AG04450 (cell line): ENCODE measurements at regions not wholly inside any gene's neighbourhood (a gene's known extent, or its start where the extent isn't known, plus 50 kb on each side); places are given as distances from the start of the nearest gene placed in this dataset.
"Not testable (repeated sequence)": the region's sequence is repeated elsewhere in the genome, so short reads cannot be mapped to it uniquely, and the experiment has no call there.

ENCODE experiments used
- CTCF ChIA-PET: fragments of 300-600, 350-600 bp; formaldehyde crosslinking; extraction: SDS; loops from one replicate; lab custom pipeline; 2022; ENCODE audit warnings: antibody characterized with exemption, inconsistent platforms; lab: Charles Lee
- POLR2A ChIA-PET: fragments of 350-600 bp; formaldehyde crosslinking; extraction: SDS; loops from one replicate; lab custom pipeline; 2021; ENCODE audit warnings: antibody characterized with exemption, inconsistent platforms; lab: Yijun Ruan, JAX
- DNase-seq: peaks from one replicate; pipeline ENCODE4 v3.0.0-alpha.2; 2011; ENCODE audit warnings: low read depth, low spot score
- H3K27ac ChIP-seq: one replicate; pipeline ENCODE4 v1.5.1; 2012; ENCODE audit warnings: low read depth, low read length, control low read depth
- H3K27me3 ChIP-seq: one replicate; pipeline ENCODE4 v1.6.0; 2012; ENCODE audit warnings: low read length; ENCODE audit not compliant: control insufficient read depth, insufficient read depth
- H3K4me3 ChIP-seq: 2 replicates; pipeline ENCODE4 v1.5.1; 2011; ENCODE audit warnings: mild to moderate bottlenecking, low read depth, low read length, control low read depth
- H3K9me3 ChIP-seq: 2 replicates; pipeline ENCODE4 v1.5.1; 2012; ENCODE audit warnings: low read length; ENCODE audit not compliant: control insufficient read depth, insufficient read depth
- CTCF ChIP-seq: IDR thresholded peaks from 2 replicates; pipeline ENCODE4 v1.5.1; 2011; ENCODE audit warnings: low read depth, low read length, control low read depth, inconsistent platforms

GRCh38 chr3:26312816-26313215 is 309.8 kb upstream of the LRRC3B start:
- no peak for TF ChIP-seq CTCF
- DNase-seq = no peak
- H3K9me3 ChIP-seq = peaks cover 9% of the 10 kb centered on the region
- no peaks in the 10 kb centered on the region for H3K27me3 ChIP-seq
- CTCF ChIA-PET = no interaction called here
- H3K4me3 ChIP-seq = no peak overlapping the region
- H3K27ac ChIP-seq = no peak overlapping the region
- POLR2A ChIA-PET = no interaction called here

GRCh38 chr3:26316472-26316871 is 306.1 kb upstream of the LRRC3B start:
- ChIA-PET CTCF (no interaction called here), POLR2A (no interaction called here)
- Histone ChIP-seq H3K27ac (no peak overlapping the region), H3K4me3 (no peak overlapping the region), H3K9me3 (peaks cover 9% of the 10 kb centered on the region), H3K27me3 (no peaks in the 10 kb centered on the region)
- no peak for TF ChIP-seq CTCF
- no peak for DNase-seq

- H3K27ac ChIP-seq, H3K27me3 ChIP-seq, DNase-seq, CTCF ChIA-PET, H3K4me3 ChIP-seq, POLR2A ChIA-PET: not testable (repeated sequence)
- H3K9me3 ChIP-seq = peaks cover 23% of the 10 kb centered on the region; the same call in 1 of the 2 replicates
These were observed 298.8 kb upstream of the LRRC3B start for GRCh38 chr3:26323741-26324140.

- no peak for TF ChIP-seq CTCF
- Histone ChIP-seq H3K4me3 (no peak overlapping the region), H3K9me3 (peaks cover 16% of the 10 kb centered on the region; the same call in 1 of the 2 replicates), H3K27ac (no peak overlapping the region), H3K27me3 (no peaks in the 10 kb centered on the region)
- no peak for DNase-seq
- ChIA-PET CTCF (no interaction called here), POLR2A (no interaction called here)
These were observed 282.6 kb upstream of the LRRC3B start for GRCh38 chr3:26340001-26340400.

GRCh38 chr3:26343647-26344046 is 278.9 kb upstream of the LRRC3B start:
- H3K27ac ChIP-seq = no peak overlapping the region
- ChIA-PET CTCF (no interaction called here), POLR2A (no interaction called here)
- DNase-seq = no peak
- H3K27me3 ChIP-seq = no peaks in the 10 kb centered on the region
- peaks cover 34% of the 10 kb centered on the region for H3K9me3 ChIP-seq
- H3K4me3 ChIP-seq = no peak overlapping the region
- TF ChIP-seq CTCF = no peak

GRCh38 chr3:26345613-26346012 is 277.0 kb upstream of the LRRC3B start:
- Histone ChIP-seq H3K27me3 (no peaks in the 10 kb centered on the region), H3K9me3 (peaks cover 32% of the 10 kb centered on the region), H3K4me3 (no peak overlapping the region), H3K27ac (no peak overlapping the region)
- POLR2A ChIA-PET = no interaction called here
- DNase-seq = no peak
- no peak for TF ChIP-seq CTCF
- CTCF ChIA-PET = no interaction called here
